ENCODE measurements at regions not wholly inside any gene's neighbourhood (a gene's known extent, or its start where the extent isn't known, plus 50 kb on each side); places are given as distances from the start of the nearest gene placed in this dataset.

- Histone ChIP-seq H3F3A (ENCODE audit: insufficient read depth, low read length, poor library complexity, severe bottlenecking) (no peaks in the 10 kb centered on the region), H3K9me3 (ENCODE audit: low read length) (no peaks in the 10 kb centered on the region), H3K9me2 (ENCODE audit: insufficient read depth, low read length) (no peaks in the 10 kb centered on the region), H4K20me1 (ENCODE audit: insufficient read depth) (no peaks in the 10 kb centered on the region), H3K27ac (ENCODE audit: low read length) (no peak overlapping the region), H3K27me3 (ENCODE audit: insufficient read depth, low read depth, low read length) (no peaks in the 10 kb centered on the region), H3K36me3 (ENCODE audit: insufficient read depth, low read length) (no peaks in the 10 kb centered on the region), H3K4me3 (ENCODE audit: low read length) (no peak overlapping the region), H2AFZ (ENCODE audit: low read depth, low read length) (no peak overlapping the region), H3K9ac (ENCODE audit: low read length) (no peak overlapping the region), H3K79me2 (replicated peaks; ENCODE audit: insufficient read depth, low read length) (no peaks in the 10 kb centered on the region), H3K4me2 (ENCODE audit: low read length) (no peak overlapping the region)
- TF ChIP-seq TAF1 (IDR thresholded peaks at IDR 0.05; ENCODE audit: low read depth): no peak
- no peak for TF ChIP-seq SMC3 (conservative IDR thresholded peaks at IDR 0.05; ENCODE audit: poor library complexity)
- TF ChIP-seq POLR2AphosphoS5 (IDR thresholded peaks at IDR 0.05): no peak
- no peak for TF ChIP-seq EP300 (conservative IDR thresholded peaks at IDR 0.05; ENCODE audit: poor library complexity, severe bottlenecking)
- no peak for TF ChIP-seq EZH2 (IDR thresholded peaks at IDR 0.05; ENCODE audit: borderline replicate concordance, insufficient read depth, low read length, poor library complexity, severe bottlenecking)
- no peak for TF ChIP-seq RAD21 (conservative IDR thresholded peaks at IDR 0.05)
- TF ChIP-seq REST (IDR thresholded peaks at IDR 0.05; ENCODE audit: borderline replicate concordance): no peak
- no peak for TF ChIP-seq MXI1 (conservative IDR thresholded peaks at IDR 0.05; ENCODE audit: poor library complexity, severe bottlenecking)
- no peak for TF ChIP-seq CTCF (IDR thresholded peaks at IDR 0.05; ENCODE audit: poor library complexity, severe bottlenecking)
These were observed 253.3 kb upstream of the KIAA1217 start for GRCh38 chr10:23955456-23956225.

GRCh38 chr10:23965123-23965522 is 243.8 kb upstream of the KIAA1217 start:
- TF ChIP-seq TAF1 (IDR thresholded peaks at IDR 0.05; ENCODE audit: low read depth) (no peak), RAD21 (conservative IDR thresholded peaks at IDR 0.05) (no peak), CTCF (IDR thresholded peaks at IDR 0.05; ENCODE audit: poor library complexity, severe bottlenecking) (no peak), SMC3 (conservative IDR thresholded peaks at IDR 0.05; ENCODE audit: poor library complexity) (no peak), EP300 (conservative IDR thresholded peaks at IDR 0.05; ENCODE audit: poor library complexity, severe bottlenecking) (no peak), POLR2AphosphoS5 (IDR thresholded peaks at IDR 0.05) (no peak), MXI1 (conservative IDR thresholded peaks at IDR 0.05; ENCODE audit: poor library complexity, severe bottlenecking) (no peak), REST (IDR thresholded peaks at IDR 0.05; ENCODE audit: borderline replicate concordance) (no peak)
- H2AFZ ChIP-seq (ENCODE audit: low read depth, low read length): no peak overlapping the region
- H3K4me2 ChIP-seq (ENCODE audit: low read length): no peak overlapping the region
- H3K9ac ChIP-seq (ENCODE audit: low read length): no peak overlapping the region
- H3K9me2 ChIP-seq (ENCODE audit: insufficient read depth, low read length): no peaks in the 10 kb centered on the region
- H4K20me1 ChIP-seq (ENCODE audit: insufficient read depth): no peaks in the 10 kb centered on the region
- H3K9me3 ChIP-seq (ENCODE audit: low read length): no peaks in the 10 kb centered on the region
- H3K36me3 ChIP-seq (ENCODE audit: insufficient read depth, low read length): no peaks in the 10 kb centered on the region
- no peaks in the 10 kb centered on the region for H3K79me2 ChIP-seq (replicated peaks; ENCODE audit: insufficient read depth, low read length)
- H3F3A ChIP-seq (ENCODE audit: insufficient read depth, low read length, poor library complexity, severe bottlenecking): no peaks in the 10 kb centered on the region
- no peak overlapping the region for H3K4me3 ChIP-seq (ENCODE audit: low read length)
- no peak overlapping the region for H3K27ac ChIP-seq (ENCODE audit: low read length)
- H3K27me3 ChIP-seq (ENCODE audit: insufficient read depth, low read depth, low read length): no peaks in the 10 kb centered on the region

All from neural cell (in vitro differentiated cells).